GM19023 (cell line): ENCODE measurements at regions not wholly inside any gene's neighbourhood (a gene's known extent, or its start where the extent isn't known, plus 50 kb on each side); places are given as distances from the start of the nearest gene placed in this dataset.
"Not testable (repeated sequence)": the region's sequence is repeated elsewhere in the genome, so short reads cannot be mapped to it uniquely, and the experiment has no call there.

Experiments used
- ATAC-seq: cut with Tn5 transposase; IDR thresholded peaks from one replicate; pipeline ENCODE4 v1.9.1; 2021; ENCODE audit warnings: mild to moderate bottlenecking, moderate library complexity; ENCODE audit not compliant: unreplicated experiment

GRCh38 chr3:78283994-78284393 lies 1244.1 kb downstream of the ROBO2 start:
- ATAC-seq: no peak

GRCh38 chr3:78285032-78285728 lies 1245.3 kb downstream of the ROBO2 start:
- no peak for ATAC-seq

- no peak for ATAC-seq
Observed at GRCh38 chr3:78287085-78287484, 1247.2 kb downstream of the ROBO2 start.

GRCh38 chr3:78293284-78293683 lies 1253.4 kb downstream of the ROBO2 start:
- ATAC-seq: no peak

- no peak for ATAC-seq
Observed at GRCh38 chr3:78304115-78304514, 1264.2 kb downstream of the ROBO2 start.

- ATAC-seq: no peak
Observed at GRCh38 chr3:78312851-78313250, 1273.0 kb downstream of the ROBO2 start.

GRCh38 chr3:78313332-78313731 lies 1273.4 kb downstream of the ROBO2 start:
- ATAC-seq: no peak

- no peak for ATAC-seq
Observed at GRCh38 chr3:78314327-78314726, 1274.4 kb downstream of the ROBO2 start.

GRCh38 chr3:78317774-78318173 lies 1277.9 kb downstream of the ROBO2 start:
- ATAC-seq: no peak

- no peak for ATAC-seq
Observed at GRCh38 chr3:78322780-78323179, 1282.9 kb downstream of the ROBO2 start.

- no peak for ATAC-seq
Observed at GRCh38 chr3:78337801-78338211, 1297.9 kb downstream of the ROBO2 start.

GRCh38 chr3:78338405-78338804 lies 1298.5 kb downstream of the ROBO2 start:
- ATAC-seq: peak; percentile 92

- no peak for ATAC-seq
Observed at GRCh38 chr3:78343221-78343620, 1303.3 kb downstream of the ROBO2 start.

- ATAC-seq: not testable (repeated sequence)
Observed at GRCh38 chr3:78344267-78344666, 1304.4 kb downstream of the ROBO2 start.

- no peak for ATAC-seq
Observed at GRCh38 chr3:78344918-78345317, 1305.0 kb downstream of the ROBO2 start.

- no peak for ATAC-seq
Observed at GRCh38 chr3:78347176-78347575, 1307.3 kb downstream of the ROBO2 start.

GRCh38 chr3:78348664-78349063 lies 1308.8 kb downstream of the ROBO2 start:
- ATAC-seq: no peak

GRCh38 chr3:78349571-78349970 lies 1309.7 kb downstream of the ROBO2 start:
- no peak for ATAC-seq

- no peak for ATAC-seq
Observed at GRCh38 chr3:78351334-78351733, 1311.4 kb downstream of the ROBO2 start.

GRCh38 chr3:78353231-78353630 lies 1313.3 kb downstream of the ROBO2 start:
- no peak for ATAC-seq

GRCh38 chr3:78360849-78361248 lies 1321.0 kb downstream of the ROBO2 start:
- no peak for ATAC-seq

- no peak for ATAC-seq
Observed at GRCh38 chr3:78368636-78369345, 1328.9 kb downstream of the ROBO2 start.
